ENCODE measurements at regions not wholly inside any gene's neighbourhood (a gene's known extent, or its start where the extent isn't known, plus 50 kb on each side); places are given as distances from the start of the nearest gene placed in this dataset.
A peak's percentile ranks its signal among the peaks of the same experiment; 100 is the strongest.
"Not testable (repeated sequence)": the region's sequence is repeated elsewhere in the genome, so short reads cannot be mapped to it uniquely, and the experiment has no call there.

- DNase-seq, result no peak
Observed at GRCh38 chrX:131356725-131357124, 67.6 kb upstream of the IGSF1 start.

DNA sequence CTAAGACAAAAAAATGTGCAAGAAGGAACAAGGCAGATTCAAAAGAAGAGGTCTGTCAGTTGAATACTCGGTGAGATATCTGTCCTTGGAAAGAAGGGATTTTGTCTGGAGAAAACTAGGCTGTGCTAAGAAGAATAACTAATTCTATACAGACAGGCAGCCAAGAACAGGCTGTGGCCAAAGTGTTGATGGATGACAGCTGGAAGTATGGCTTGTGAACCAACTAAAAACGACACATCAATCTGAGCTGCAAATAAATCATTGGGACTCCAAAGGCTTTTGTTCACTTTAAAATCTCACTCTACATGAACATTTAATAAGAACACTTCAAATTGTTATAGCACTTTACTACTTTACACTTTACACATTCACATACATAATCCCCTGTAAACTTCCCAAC, 70.5 kb upstream of the IGSF1 start:
- DNase-seq, result no peak

DNA sequence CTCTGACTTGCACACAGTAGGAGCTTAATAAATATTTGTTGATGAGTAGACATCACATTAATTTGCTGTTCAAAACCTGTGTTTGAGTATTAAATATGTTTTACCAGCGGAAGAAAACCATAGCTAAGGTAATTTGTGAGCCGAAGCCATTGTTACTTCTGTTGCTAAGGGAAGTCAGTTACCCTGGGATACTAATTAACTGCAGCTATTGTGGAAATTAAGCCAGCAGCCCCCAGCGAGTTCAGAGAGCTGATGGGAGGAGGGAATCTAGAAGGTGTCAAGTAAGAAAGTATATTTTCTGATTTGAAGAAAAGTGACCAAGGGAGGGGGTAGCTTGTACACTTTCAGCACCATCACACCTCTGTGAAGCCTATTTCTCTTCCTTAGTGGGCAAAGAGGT, 76.7 kb upstream of the IGSF1 start:
- DNase-seq, result no peak

GRCh38 chrX:131366407-131366806, 77.3 kb upstream of the IGSF1 start:
- peak; percentile 2 for DNase-seq

GRCh38 chrX:131388293-131388692, 99.2 kb upstream of the IGSF1 start:
- no peak for DNase-seq

- DNase-seq, result no peak
Observed at GRCh38 chrX:131392666-131393065, 103.6 kb upstream of the IGSF1 start.

- no peak for DNase-seq
Observed at GRCh38 chrX:131393426-131393825, 104.3 kb upstream of the IGSF1 start.

DNA sequence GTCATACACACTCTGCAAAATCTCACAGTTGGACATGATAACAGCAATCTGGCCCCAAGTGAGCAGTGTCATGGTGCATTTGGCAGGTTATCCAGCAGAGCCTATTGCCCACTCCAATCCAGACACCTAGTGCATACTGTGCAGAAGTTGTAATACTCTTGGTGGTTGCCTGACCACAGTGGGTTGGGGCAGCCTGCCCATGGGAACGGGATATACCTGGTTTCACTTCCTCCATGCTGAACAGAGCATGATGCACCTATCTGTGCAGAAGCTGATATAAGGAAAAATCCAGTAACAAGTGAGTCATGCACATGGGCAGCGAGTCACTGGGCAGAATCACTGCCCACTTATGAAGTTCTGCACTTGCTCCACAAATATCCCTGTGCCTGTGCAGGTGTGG, 105.3 kb upstream of the IGSF1 start:
- no peak for DNase-seq

GRCh38 chrX:131397891-131398290, 108.8 kb upstream of the IGSF1 start:
- DNase-seq, result no peak

DNA sequence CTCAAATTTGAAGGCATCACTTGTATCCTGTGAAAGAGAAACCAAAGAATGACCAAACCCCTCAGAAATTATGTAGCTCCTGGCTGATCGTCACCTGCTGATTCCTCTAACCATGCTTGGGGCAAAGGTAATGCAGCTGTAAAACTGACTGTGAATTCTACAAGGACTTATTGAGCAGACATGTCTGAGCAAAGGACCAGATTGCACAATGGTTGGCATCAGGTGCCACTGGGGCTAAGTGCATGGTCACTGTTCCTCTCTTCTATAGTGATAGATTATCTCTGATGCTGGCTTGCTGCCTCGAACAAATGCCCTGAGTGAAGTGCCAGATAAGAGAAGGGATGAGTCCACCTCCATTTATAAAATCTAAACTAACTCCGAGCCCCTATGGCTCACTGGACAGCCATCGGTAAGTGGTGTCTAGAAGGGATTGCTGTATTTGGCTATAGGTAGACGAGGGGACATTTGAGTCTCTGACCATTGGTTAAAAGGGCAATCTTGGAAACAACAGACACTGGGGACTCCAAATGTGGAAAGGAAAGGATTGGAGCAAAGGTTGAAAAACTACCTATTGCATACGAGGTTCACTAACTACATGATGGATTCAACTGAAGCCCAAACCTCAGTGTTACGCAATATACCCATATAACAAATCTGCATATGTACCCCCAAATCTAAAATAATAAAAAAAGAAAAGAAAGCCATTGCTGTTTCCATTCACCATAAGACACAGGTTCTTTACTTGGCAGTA, 110.7 kb upstream of the IGSF1 start:
- no peak for DNase-seq

DNA sequence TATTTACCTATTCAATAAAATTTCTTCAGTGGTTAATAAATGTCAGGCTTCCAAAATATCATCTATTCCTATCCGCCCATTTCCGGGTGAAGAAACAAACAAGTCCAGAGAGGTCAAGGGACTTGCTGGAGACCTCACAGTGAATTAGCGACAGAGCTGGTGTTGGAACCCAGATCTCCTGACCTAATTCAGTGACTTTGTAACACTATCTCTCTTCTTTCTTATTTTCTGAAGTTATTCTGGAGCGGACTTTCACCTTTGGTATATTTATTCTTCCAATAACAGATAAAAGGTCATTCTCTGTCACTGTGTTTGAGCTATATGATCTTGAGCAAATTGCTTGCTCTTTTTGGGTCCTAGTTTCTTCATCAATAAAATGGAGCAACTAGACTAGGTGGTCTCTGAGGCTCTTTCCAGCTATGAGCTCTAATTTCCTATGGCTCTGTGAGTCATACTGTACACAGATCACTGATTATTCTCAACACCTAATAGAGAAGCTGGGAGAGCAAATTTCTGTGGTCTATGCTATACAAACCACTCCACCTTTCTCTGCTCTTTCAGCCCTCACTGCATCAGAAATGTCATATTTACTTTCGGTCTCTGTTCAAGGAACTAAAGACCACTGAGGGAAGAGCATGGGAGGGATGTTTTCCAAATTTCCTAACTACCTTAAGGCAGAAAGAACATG, 113.2 kb upstream of the IGSF1 start:
- no peak for DNase-seq

DNA sequence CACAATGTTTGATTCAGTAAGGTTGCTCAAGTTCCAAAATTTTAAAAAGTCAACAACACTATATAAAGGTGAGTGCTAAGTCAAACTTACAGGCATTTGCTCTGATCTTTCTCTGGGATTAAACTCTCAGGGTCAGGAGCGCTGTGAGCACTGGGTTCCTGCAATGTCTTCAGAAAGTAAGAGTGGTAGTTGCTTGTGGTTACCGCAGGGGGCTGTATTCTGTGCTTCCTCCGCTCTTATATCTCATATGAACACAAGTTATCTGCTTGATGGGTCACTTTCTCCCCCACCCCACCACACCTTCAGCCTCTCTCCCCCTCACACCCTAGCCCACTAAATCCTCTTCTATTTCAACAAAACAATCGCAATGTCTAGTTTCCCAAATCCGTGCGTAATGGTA, 116.4 kb upstream of the IGSF1 start:
- DNase-seq, result no peak

GRCh38 chrX:131424895-131425294, 119.0 kb upstream of the OR13H1 start:
- DNase-seq, result no peak

- DNase-seq, result not testable (repeated sequence)
Observed at GRCh38 chrX:131430465-131430864, 113.4 kb upstream of the OR13H1 start.

- DNase-seq, result no peak
Observed at GRCh38 chrX:131441033-131441432, 102.8 kb upstream of the OR13H1 start.

DNA sequence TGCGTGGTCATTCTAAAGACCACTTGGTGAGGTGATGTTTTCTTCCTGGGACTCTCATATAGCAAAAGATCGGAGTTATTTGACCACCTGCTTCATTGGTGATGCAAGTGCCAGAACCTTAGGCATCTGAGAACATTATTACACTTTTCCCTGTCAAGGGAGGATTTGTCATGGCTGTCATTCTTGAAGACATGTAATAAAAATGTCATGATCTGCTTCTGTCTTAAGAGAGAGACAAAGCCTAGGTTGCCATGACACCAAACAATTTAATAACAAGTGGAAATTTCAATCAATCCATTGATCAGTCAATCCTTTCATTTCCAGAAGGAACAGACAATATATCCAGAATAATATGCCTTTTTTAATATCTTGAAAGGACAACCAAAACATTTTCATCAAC, 97.9 kb upstream of the OR13H1 start:
- no peak for DNase-seq

DNA sequence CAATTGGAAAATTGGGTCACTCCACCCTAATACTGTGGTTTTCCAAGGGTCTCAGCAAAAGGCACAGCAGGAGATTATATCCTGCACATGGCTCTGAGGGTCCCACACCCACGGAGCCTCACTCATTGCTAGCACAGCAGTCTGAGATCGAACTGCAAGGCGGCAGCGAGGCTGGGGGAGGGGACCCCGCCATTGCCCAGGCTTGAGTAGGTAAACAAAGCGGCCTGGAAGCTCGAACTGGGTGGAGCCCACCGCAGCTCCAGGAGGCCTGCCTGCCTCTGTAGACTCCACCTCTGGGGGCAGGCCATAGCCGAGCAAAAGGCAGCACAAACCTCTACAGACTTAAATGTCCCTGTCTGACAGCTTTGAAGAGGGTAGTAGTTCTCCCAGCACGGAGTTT, 82.0 kb upstream of the OR13H1 start:
- DNase-seq, result not testable (repeated sequence)

- DNase-seq, result not testable (repeated sequence)
Observed at GRCh38 chrX:131473809-131474208, 70.1 kb upstream of the OR13H1 start.

DNA sequence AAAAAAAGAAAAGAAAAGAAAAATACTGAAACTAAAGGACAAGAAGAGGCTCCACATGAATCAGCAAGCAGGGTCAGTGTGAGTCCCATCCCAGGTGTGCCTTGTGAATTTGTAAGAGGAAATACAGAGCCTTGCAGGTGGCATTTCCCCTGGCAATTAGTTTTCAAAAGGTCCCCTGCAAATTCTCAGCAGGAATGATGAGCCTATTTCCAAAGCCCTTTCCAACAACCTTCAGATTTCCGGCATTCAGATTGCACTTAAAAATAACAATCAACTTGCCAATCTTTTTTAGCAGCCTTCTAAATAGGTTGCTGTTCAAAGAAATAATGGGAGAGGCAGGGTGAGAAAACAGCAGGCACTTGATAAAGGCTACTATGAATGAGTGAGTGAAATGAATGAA, 66.4 kb upstream of the OR13H1 start:
- DNase-seq, result no peak
